ENCODE measurements at regions not wholly inside any gene's neighbourhood (a gene's known extent, or its start where the extent isn't known, plus 50 kb on each side); places are given as distances from the start of the nearest gene placed in this dataset.

DNA sequence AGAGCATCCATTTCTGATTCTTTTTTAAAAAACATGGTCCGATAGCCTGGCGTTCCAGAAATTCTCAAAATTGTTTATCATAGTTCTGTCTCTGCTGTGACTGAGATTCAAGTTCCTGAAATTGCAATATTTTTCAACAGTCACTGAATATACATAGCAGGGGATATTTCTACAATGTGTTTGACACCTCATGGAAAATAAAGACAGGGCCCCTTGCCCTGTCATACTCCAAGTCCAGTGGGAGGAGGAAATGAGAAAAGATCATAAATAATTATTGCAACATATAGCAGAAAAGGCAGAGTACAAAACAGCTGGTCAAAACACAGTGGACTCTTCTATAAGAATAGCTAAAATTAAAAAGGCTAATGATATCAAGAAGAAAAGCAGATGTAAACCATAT is 234.8 kb upstream of the SPTLC3 start:
- no peak for DNase-seq
- intact Hi-C loops (cut with DNase I): no loop called here
- ATAC-seq (ENCODE audit: poor library complexity): no peak

GRCh38 chr20:12775041-12775440 is 233.7 kb upstream of the SPTLC3 start:
- ATAC-seq (ENCODE audit: poor library complexity) (no peak), DNase-seq (no peak)
- intact Hi-C loops (cut with DNase I): no loop called here

DNA sequence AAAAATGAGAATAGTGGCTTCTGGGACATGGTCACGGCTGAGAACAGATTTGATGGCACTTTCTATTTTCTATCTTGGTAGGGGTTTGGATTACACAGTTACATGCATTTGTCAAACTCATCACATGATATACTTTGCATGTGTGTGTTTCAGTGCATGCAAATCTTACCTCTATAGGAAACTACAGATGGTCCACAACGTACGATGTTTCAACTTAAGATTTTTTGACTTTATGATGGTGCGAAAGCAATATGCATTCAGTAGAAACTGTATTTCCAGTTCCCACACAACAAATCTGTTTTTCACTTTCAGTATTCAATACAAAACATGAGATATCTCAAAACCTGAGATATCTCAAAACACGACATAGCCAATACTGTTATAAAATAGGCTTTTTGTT is 231.8 kb upstream of the SPTLC3 start:
- ATAC-seq (ENCODE audit: poor library complexity) (no peak), DNase-seq (no peak)
- intact Hi-C loops (cut with DNase I): no loop called here

DNA sequence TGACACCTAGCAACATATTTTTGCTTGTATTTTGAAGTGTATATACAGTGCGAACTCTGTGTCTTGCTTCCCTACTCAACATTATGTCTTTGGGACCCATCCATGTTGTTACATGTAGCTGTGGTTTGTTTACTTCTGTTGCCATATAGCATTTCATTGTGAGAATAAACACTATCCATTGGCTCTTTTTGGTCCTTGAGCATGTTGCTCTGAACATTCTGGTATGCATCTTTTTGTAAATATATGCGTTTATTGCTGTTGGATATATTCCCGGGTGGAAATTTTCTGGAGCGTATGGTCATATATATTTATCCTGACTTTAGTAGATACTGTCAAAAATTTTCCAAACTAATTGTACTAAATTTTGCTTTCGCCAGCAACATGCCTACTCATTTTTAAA is 222.5 kb upstream of the SPTLC3 start:
- ATAC-seq (ENCODE audit: poor library complexity) (no peak), DNase-seq (no peak)
- intact Hi-C loops (cut with DNase I): no loop called here

DNA sequence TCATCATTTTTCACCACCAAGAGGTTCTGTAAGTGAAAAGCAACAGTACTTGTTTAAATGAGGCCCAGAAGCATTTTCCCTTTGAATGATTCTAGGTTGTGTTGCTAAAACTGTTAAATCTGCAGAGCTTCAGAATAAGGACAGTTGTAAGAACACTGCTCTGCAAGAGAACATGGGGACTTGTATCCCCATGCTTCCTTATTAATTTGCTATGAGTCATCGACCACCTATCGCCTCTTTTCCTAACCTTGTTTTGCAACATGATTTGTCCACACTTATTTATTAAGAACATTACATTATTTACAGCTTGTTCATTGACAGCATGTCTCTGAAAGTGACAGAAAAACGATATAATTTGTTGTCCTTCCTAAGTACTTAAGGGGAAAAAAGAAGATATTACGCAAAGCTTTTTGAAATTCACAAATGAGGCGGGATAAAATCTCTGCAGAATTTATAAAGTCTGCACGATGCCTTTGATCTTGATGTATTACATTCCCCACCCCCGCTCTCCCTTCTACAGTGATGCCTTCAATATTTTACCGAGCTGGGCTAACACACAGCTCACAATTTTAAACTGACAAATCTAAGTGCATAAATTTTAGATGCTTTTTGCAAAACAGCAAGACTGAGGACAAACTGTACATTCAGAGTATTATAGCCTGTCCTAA is 220.0 kb upstream of the SPTLC3 start:
- no peak for ATAC-seq (ENCODE audit: poor library complexity)
- intact Hi-C loops (cut with DNase I): no loop called here
- no peak for DNase-seq

GRCh38 chr20:12790859-12791258 is 217.9 kb upstream of the SPTLC3 start:
- ATAC-seq (ENCODE audit: poor library complexity) (no peak), DNase-seq (no peak)
- intact Hi-C loops (cut with DNase I): no loop called here

DNA sequence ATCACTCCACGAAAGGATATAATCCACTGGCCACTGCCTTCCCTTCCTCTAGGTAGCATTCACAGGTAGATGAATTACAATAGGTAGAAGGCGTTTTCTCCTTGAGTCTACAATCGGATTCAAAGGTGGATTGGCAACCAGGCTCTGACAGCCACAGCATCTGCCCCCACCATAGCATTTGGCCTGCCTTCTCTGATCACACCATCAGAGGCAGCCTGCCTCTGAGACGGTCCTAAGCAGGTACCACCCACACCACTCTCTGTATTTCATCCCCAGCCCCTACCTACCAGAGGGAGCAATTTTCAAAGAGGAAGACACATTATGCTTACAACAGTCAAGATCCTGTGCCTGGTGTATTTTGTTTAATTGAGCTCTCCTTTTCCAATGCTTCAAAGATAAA is 210.5 kb upstream of the SPTLC3 start:
- intact Hi-C loops (cut with DNase I): no loop called here
- no peak for DNase-seq
- ATAC-seq (ENCODE audit: poor library complexity): no peak

DNA sequence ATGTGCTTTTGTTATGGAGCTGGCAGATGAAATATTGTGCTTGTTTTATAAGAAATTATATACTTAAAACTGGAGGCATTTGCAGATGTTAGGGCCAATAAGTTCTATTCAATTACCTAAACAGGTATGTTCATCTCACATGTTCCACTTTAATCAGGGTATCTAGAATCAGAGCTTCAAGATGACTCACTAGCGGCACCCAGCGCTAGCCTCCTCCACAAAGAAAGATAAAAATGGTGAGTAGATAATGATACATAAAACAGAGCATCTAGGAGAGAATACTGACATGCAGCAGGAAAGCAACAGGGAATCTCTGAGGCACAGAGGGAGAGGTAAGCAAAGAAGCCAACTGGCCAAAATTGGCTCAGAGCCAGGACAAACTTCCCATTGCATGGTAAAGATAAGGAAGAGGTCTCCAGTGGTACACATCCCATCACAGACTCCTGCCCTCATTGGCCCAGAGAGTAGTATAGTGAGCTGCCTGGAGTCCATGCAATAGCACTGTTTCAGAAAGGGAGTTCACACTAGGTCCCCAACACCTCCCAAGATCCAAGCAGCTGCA is 200.7 kb upstream of the SPTLC3 start:
- ATAC-seq (ENCODE audit: poor library complexity) (no peak), DNase-seq (no peak)
- intact Hi-C loops (cut with DNase I): no loop called here

DNA sequence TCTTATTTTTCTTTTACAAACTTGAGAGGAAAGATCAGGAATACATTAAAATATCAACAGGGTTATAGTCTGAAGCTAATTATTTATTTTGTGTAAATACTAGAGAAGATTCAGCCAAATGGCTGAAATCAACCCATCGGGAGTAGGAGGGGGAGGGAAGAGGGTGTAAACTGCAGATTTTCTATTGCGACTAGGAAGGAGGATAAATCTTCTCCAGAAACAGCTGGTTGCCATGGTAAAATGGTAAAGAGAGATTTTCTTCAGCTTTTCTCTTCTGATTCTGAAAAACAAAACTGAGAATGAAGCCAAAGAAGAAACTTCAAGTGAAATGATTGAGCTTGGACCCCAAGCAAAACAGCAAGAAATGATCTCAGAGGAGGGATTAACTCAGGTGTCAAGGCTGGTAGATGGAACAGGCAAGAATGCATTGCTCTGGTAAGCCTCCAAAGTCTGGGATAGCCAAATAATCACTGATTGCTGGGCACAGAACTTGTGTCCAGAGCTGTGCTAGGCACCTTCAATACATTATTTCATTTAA is 193.5 kb upstream of the SPTLC3 start:
- ATAC-seq (ENCODE audit: poor library complexity) (no peak), DNase-seq (no peak)
- intact Hi-C loops (cut with DNase I): no loop called here

- intact Hi-C loops (cut with DNase I): no loop called here
- no peak for ATAC-seq (ENCODE audit: poor library complexity)
These were observed 192.9 kb upstream of the SPTLC3 start for GRCh38 chr20:12815778-12816408.

GRCh38 chr20:12821249-12821648 is 187.5 kb upstream of the SPTLC3 start:
- no peak for ATAC-seq (ENCODE audit: poor library complexity)

More at GRCh38 chr20:12815778-12816408, 192.9 kb upstream of the SPTLC3 start:
- DNase-seq: no peak

GRCh38 chr20:12823734-12824133 is 185.0 kb upstream of the SPTLC3 start:
- DNase-seq (no peak), ATAC-seq (ENCODE audit: poor library complexity) (no peak)
- intact Hi-C loops (cut with DNase I): no loop called here

More at GRCh38 chr20:12821249-12821648, 187.5 kb upstream of the SPTLC3 start:
- DNase-seq: no peak
- intact Hi-C loops (cut with DNase I): no loop called here

DNA sequence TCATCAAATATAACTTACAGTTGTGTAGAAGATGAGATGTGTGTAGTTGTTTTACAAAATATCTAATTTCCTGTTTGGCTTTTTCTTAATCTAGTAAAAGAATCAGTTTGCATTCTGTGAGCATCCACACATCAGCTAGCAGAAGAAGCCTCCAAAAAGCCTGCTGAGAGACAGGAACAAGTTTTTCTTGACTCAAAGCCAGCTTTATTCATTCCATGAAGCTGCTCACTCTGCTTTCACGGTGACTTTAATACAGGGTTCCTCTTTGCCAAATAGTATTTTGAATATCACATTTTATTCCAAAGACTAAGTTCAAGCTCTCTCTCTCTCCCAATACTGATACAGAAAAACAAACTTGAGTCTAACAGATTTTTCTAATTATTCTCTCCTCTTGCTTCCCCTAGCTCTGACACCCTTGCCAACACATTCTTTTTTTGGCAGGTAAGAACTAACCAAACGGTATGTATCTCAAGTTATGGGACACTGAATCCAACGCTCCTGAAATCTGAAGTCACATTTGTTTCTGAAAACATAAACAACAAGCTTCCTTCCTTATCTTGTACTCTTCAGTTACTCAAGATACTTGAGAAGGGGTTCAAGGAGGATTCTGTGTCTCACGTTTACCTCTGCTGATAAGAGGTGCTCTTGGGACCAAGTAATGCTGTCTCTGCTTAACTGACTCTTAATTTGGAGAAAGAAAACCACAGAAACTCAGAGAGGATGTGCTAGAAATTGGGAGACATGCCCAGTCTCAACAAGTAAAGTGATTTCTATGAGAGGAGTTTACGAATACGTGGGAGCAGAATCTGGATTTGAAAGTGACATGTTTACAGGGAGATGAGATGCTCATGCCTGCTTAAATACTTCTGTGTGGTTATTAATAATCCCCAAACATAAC is 184.2 kb upstream of the SPTLC3 start:
- ATAC-seq (ENCODE audit: poor library complexity) (peak; percentile 41), DNase-seq (no peak)
- intact Hi-C loops (cut with DNase I): no loop called here

- ATAC-seq (ENCODE audit: poor library complexity) (no peak), DNase-seq (no peak)
- intact Hi-C loops (cut with DNase I): no loop called here
These were observed 183.6 kb upstream of the SPTLC3 start for GRCh38 chr20:12825226-12825595.

GRCh38 chr20:12827816-12828385 is 180.9 kb upstream of the SPTLC3 start:
- intact Hi-C loops (cut with DNase I): no loop called here
- DNase-seq: no peak
- ATAC-seq (ENCODE audit: poor library complexity): no peak

GRCh38 chr20:12829170-12829569 is 179.6 kb upstream of the SPTLC3 start:
- ATAC-seq (ENCODE audit: poor library complexity) (no peak), DNase-seq (no peak)
- intact Hi-C loops (cut with DNase I): no loop called here

DNA sequence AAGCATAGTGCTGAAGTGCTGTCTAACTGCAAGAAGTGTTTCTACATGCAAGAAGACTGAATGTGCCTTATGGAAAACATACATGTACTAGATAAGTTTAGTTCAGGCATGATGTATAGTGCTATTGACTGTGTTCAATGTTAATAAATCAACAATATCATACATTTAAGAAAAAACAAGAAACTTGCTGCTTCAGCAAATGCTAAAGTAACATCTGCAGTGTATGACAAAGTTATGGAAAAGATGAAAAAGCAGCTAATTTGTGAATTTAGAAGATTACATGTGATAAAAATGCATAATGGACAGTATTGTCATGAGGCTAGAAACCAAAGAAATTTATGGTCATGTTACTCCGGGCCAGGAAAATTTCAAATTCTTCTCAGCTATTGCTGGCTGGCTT is 174.9 kb upstream of the SPTLC3 start:
- intact Hi-C loops (cut with DNase I): no loop called here
- no peak for DNase-seq
- ATAC-seq (ENCODE audit: poor library complexity): no peak

DNA sequence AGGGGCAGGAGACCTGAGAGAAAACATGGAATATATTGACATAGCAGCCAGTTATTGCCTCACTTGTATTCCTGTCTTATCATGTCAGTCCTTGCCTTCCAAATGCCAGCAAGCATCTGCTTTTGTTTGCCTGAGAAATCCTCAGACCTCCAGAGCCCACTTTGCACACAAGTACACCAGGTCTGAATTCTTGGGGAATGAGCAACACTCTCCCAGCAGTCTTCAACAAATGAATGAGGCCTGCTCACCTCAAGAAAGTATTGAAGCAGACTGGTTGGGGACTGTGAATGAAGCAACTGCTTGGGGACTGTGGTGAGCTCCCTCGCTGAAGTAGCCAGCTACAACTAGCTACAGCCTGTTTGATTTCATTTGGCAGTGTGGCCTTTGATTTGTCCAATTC is 172.8 kb upstream of the SPTLC3 start:
- ATAC-seq (ENCODE audit: poor library complexity) (no peak), DNase-seq (no peak)
- intact Hi-C loops (cut with DNase I): no loop called here

GRCh38 chr20:12837646-12838045 is 171.1 kb upstream of the SPTLC3 start:
- ATAC-seq (ENCODE audit: poor library complexity): no peak
- DNase-seq: no peak
- intact Hi-C loops (cut with DNase I): no loop called here
